Limb (tissue), 2 donors: ENCODE measurements at regions not wholly inside any gene's neighbourhood (a gene's known extent, or its start where the extent isn't known, plus 50 kb on each side); places are given as distances from the start of the nearest gene placed in this dataset.

Experiments used
- DNase-seq, 2 donors: peaks; one replicate each; pipeline ENCODE4 v3.0.0-alpha.2; 2016; ENCODE audit errors: extremely low spot score in 2 of 2

DNA sequence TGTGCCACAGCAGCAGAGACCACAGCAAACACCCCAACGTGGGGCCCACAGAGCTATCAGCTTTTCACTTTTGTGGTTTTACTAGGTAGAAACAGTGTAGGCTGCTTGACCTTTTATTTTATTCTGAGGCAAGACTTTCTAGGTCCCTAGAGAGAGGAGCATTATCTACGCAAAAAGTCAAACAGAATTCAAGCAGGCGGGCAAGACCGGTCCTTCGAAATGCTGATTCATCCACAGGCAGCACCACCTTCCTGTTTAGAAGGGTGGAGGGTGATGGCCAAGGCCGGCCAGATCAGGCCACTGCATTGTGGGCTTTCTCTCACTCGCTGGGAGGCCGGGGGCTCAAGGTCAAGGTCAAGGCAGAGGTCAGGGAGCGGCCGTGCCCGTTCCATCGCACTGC is 573.0 kb downstream of the GALR1 start:
- DNase-seq, result no peak

DNA sequence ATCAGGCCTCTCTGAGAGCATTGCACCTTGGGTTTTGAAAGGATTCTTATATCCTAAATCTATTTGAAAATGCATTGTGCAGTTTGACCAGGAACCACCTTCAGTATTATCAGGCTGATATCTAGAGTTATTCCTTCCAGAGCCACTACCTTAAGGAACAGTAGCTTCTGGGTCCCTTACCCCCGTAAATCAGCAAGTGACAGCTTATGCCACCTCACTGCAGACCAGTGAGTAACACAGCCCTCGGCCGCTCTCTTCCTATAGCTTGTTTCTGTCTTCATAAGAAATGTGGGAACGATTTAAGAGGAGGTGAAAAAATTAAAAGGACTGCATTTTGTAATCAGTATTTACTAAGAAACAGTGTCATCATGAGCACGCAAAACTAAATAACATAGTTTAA is 584.2 kb downstream of the GALR1 start:
- DNase-seq, result no peak

DNA sequence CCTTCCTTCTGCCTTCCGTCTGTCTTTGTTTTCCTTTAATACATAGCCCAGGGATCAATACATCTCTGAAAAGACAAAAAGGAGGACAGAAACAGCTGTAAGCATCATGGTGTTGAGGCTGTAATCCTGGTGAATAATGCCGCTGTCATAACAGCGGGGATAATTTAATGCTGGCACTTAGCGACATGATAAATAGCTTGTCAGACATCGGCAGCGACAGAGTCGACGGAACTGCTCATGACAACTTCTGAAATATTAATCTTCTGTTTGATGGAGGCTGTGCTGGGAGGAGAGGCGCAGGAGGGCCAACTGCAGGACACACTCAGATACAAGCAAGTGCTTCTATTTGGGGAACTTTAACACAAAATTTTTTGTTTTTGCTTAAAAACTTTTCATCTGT is 602.2 kb downstream of the GALR1 start:
- DNase-seq, result no peak

DNA sequence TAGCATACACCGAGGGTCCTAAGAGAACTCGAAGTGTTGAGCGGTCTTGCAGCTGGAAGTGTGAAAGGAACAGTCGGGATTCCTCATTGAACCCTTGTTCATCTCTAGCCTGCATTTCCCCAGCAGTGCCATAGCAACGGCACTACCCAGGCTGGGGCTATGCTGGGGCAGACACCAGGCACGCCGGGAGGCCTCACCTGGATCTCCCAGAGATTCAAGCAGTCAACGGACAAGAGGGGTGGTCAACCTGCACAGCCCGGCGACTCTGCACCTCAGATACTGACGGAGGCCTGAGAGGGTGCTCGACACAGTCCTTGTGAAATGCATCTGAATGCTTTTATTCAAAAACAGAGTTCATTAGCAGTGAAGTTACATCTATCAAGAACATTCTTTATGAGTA is 604.2 kb downstream of the GALR1 start:
- no peak for DNase-seq

DNA sequence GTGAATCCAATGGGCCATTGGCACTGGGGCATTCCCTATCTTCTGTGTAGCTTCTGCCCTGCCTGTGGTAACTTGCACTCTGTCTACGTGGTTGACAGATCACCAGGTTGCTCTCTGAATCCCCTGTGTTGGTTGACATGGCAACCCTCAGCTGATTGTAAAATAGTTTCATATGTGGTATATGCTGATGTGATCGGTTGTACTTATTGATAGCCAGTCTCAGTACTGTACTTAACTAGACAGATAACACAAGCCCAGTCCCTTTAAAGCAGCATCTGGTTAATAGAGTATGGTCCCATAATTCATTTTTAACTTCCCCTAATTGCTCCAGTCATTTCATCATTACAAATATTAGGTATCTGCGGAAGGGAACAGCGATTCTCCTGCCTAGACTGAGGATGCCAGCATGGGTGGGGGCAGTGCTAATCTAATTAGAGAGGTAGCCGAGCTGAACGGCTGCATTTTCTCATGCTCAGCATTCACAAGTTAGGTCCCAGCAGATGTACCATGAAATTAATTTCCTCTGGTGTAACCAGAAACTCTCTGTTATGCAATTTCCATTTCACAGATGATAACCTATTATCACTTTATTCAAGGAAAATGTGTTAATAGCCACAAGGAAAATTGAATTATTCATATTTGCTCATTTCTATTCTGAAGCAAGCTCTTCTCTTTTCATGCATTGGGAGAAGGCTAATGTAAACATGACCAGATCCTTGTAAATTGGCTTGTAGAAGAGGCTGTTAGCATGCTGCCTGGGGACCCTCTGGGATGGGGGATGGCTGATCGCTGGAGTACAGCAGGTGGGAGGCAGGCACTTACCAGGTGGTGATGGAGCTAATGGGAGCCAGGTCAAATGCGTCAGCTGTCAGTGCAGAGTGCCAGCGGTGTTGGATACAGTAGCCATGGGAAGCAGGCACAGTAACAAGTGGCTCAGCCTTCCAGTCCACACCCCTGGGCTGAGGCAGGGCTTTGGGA is 608.3 kb downstream of the GALR1 start:
- peak; percentile 24 to 60 for DNase-seq

DNA sequence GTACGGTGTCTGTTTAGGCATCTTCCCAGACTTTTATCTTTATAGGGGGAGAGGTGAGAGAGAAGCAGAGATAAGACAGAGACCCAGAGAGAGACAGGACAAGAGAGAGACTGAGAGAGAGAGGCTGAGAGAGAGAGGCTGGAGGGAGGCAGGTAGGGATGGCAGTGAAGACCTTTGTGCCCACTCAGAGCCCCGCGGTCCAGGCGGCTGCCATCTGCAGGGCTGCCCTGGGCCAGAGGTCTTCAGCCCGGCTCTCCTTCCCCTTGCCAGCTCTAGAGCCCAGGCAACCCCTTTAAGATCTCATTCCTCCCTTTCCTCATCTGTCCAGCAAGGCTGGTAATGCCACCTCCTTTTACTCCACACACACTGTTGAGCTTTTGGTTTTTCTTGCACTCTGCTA is 610.0 kb downstream of the GALR1 start:
- DNase-seq, result no peak

DNA sequence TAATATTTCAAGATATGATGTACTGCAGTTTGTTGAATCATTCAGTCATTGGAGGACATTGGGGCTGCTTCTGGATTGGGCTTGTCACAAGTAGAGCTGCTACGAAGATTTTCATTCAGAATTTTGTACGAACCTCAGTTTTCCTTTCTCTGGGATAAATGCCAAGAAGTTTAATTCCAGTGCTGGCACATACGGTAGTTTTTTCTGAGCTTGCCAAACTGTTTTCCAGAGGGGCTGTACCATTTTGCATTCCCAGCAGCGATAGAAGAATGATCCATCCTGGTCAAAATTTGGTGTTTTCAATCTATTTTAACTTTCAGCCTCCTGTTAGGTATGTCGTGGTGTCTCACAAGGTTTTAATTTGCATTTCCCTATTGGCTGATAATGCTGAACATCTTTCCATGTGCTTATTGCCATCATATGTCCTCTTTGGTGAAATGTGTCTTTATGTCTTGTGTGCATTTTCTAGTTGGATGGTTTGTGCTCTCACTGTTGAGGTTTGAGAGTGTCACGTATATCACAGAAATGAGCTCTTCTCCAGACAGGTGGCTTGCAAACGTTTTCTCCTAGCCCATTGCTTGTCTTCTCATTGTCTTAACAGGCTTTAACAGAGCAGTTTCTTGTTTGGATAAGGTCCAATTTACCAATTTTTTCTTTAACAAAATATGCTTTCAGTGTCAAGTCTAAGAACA is 612.6 kb downstream of the GALR1 start:
- DNase-seq, result no peak

DNA sequence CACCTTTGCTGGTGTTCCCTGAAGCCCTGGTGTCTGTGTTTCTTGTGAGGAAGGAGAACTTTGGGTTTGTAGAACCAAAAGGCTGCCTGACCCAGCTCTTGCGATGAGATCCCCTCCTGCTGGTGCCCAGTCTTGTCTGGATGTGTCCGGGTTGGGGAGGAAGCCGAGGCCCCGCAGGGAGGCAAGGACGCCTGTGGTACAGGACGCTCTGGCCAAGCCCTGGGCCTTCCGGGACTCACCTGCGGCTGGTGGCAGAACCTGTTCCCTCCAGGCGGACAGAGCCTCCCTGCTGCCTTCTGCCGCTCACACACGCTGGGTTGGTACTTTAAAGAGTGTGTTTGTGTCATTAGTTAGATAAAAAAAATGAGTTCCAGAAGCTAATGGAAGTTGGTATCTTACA is 616.2 kb downstream of the GALR1 start:
- DNase-seq, result no peak

DNA sequence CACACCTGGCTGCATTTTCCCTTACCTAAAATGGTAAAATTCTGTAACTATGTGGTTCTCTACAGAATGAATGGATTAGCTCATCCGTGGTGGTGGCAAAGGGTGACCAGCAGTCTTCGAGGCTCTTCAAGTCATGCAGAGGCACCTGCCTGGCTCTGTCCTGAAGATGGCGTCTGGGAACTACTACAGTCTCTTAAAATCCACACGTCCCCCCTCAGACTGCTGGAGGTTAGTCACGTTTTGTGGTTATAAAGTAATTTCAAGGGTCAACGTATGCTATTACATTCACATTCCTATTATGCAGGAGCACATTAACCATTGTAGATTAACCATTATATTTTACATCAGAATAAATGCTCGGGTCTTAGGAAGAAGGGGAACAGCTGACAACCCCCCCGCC is 616.7 kb downstream of the GALR1 start:
- no peak for DNase-seq

DNA sequence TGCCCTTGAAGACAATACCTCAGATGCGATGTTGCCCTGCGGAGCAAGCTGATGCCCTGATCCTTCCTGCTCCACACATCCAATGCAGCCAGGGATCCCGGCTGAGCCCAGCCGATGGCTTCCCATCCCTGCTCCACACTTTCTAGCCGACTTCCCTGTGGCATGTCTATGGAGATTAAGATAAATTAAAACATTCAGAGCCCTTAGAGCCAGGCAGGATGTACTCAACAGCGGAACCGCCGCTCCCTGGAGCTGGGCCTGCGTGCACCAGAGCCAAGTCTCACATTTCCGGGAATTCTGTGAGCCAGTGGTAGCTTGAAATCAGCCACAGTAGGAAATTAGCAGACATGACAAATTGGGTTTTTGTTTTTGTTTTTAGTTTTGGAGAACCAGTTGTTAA is 620.6 kb downstream of the GALR1 start:
- DNase-seq, result peak in 1 of 2 donors; percentile 30

DNA sequence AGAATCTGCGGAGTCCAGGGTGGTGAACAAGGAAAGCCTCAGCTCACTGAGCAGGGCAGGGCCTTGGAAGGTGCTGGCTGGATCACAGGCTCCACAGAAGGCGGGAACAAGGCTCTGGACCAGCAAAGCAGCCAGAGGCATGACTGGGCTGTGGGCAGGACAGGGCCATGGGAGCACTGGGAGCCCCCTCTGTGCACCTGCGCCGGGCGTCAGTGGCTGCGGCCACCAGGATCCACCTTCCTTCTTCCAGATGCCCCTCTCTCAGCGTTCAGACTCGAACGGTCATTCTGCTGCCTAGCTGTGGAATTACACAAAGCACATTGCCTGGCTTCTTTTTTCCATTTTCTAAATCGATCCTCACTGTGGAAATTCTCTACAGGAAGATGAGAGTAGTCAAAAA is 621.2 kb downstream of the GALR1 start:
- DNase-seq, result no peak

DNA sequence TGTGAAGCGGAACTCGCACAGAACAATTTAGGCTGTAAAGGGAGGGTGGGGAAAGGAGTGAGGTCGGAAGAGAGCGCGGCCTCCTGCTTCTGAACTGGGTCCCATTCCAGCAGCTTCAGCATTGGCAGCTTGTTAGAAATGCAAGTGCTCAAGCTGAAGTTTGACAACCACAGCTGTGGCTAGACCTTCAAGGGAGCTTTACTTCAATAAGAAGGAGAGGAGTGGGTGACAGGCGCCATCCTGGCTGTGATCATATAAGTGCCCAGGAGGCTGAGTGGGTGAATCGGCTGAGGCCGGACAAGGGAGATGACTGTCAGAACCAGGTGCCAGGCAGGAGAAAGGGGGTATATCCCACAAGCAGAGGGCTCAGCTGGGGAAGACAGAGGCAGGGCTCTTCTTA is 622.5 kb downstream of the GALR1 start:
- no peak for DNase-seq

DNA sequence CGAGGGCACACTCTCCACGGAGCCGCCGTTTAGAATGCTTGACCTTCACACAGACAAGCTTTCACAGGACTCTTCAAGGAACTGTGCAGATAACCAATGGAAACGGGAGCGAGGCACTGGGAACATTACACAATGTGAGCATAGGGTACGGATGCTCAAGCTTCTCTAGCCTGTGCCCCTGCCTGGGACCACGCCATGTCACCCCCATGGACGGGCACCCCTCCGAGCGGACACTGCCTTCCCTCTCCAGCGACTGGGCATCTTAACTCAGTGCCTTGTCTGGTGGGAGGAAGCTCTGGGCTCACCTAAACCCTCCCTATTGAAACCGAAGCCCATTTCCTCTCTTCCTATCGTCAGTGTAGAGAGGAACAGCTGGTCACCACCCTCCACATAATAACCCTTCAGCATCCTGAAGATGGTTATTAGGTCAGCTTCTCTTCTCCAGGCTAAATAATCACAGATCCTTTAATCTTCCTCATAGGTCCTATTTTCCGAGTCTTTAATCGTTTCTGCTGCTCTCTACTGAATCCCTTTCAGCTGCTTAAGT is 626.7 kb downstream of the GALR1 start:
- DNase-seq, result no peak

DNA sequence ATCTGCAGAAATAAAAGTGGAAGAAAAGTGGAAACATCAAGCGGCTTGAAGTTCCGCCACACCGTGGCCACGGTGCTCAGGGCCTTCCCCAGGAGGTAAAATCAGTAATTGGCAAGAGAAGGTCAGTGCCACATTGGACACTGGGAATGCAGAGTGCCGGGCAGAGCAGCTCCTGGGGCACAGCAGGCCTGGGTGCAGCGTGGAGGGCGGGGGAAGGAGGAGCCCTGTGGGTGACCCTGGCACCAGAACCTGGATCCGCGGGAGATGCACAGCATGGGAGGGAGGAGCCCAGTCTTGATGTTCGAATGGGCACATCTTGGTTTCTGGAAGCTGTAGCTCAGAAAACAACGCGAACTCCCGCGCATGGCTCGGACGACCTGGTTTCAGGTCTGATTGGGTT is 630.2 kb downstream of the GALR1 start:
- no peak for DNase-seq

DNA sequence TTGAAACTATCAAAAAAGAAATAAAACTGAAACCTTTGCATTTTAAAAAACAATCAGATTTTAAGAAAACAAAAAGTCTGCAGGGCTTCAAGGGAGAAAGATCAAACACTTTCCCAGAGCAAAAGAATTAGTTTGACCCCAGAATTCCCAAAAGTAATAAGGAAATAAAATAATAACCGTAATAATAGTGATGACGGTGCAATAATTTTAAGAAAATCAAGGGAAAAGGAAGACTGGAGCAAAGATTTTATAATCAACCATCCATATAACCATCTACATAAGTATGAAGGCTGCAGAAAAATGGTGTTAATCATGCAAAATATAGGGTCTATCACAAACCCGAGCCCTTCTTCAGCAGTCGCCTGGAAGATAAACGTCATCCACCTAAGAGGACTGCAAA is 634.8 kb downstream of the GALR1 start:
- no peak for DNase-seq

DNA sequence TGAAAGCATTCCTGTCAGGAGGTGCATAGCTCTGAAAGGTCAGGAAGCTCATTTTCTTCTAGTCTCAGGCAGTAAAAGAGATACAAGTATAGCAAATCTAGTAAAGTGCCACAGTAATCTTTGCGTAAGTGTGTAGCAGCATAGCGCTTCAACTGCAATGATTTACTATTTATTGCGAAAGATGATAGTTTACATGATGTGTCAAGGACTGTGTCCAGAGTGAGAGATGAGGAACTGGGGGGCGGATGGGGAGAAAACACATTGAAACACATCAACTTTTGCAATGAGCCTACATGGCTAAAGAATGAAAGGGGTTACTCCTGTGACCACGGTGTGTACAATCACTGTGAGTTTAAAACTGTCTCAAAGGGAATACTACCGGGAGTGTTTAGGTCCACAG is 644.4 kb downstream of the GALR1 start:
- DNase-seq, result no peak

DNA sequence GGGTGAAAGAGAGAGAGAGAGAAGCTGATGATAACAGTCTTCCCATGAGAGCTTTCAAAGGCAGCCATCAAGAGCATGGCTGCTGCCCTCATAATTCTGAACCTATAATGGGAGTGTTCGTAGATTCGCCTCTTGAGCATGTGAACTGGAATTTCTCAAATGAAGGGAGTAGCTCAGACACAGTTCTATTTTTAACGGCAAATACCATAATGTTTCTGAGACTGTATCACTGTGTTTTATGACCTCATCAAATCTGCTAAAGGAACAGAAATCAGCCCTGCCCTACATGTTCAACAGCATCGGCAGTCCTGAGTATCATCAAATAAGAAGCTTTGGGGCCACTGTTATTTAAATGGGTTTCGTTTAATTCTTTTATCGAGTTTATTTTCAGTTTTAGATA is 645.6 kb downstream of the GALR1 start:
- no peak for DNase-seq

DNA sequence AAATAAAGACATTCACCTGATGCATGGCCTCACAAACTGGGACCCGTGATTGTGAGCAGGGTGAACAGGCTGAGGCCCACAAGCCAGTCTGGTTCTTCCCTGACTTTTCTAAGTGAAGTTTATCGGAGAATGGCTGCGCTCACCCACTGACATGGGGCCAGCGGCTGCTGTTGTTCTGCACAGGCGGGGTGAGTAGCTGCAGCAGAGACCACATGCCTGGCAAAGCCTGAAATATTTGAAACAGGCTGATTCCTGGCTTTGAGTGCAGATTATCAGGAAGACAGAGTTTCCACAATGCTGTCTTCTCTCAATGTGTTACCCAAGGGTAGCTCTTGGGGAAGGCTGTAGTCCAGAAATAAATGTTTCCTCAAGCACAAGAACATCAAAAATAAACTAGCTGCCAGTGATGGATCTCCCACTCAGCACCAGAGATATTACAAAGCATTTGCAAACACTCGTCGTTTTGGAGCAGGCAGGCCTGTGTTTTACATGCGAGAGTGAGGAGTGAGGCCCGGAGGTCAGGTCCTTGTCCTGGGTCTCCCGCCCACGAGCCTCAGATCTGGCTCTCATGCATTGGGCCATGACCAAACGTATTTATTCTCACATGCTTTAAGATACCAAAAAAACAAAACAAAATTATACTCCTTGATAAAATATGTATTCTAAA is 647.1 kb downstream of the GALR1 start:
- DNase-seq, result no peak

DNA sequence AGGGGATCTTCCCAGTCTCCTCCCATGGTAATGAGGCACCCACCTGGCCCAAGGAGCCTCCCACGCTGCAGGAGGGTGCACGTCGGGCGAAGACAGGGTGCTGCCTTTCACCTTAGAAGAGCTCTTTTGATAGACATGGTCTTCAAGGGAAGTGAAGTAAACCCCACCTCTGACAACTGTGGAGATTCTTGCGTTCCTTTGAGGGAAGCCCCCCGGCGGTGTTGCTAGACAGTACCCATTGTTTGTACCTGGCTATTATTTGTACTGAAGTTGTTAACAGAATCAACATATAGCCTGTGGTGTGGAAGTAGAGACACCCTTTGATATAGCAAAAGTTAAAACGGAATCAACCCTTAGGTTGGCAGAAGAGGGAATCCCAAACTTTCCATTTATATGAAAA is 648.0 kb downstream of the GALR1 start:
- no peak for DNase-seq

DNA sequence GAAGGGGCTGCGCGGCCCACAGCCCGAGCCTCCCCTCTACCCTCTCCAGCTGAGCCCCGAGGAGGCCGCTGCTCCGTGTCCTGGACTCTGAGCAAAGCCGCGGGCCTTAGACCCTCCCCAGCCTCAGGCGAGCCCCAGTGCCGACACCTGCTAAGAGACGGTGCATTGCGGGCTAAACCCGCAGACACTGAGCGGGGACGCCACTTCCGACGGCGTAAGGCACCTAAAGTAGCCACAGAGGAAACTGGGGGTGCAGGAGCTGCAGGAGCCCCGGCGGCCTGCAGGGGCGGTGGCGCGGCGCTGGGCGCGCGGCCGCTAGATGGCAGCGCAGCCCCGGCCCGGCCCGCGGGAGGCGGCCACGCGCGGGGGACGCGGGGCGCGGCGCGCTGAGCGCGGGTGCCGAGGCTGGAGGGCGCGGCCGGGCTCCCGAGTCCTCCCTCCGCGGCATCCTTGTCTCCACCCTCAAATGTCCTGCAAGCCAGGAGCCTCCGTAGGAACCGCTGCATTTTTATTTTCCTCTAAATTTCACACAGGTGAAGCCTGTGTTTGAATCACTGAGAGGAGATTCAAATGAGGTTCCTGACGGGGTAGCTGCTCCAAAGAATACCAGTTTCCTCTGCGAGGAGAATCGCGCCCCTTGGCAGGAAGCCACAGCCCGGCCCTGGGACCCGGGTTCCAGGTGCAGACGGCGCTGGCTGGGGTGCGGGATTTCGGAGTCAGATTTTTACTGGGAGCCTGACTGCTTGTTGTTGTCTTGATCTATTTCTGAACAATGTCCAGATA is 650.5 kb downstream of the GALR1 start:
- peak; percentile 34 to 77 for DNase-seq

DNA sequence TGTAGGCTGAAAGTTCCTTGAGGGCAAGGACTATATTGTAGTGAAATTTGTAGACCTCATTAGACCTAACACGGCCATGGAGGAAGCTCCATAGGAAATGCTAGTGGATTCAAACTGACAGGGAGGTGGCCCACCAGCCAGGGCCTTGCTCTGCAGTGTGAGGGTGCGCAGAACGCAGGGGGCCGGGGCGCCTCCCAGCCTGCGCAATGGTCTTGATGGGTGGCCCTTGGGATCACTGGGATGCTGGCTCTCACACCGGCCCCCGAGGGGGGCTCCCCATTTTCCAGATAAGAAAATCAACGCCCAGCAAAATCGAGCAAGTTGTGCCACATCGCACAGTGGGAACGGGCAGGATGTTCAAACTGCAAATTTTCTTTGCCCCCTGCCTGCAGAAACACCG is 655.4 kb downstream of the GALR1 start:
- no peak for DNase-seq
